ENCODE measurements at regions not wholly inside any gene's neighbourhood (a gene's known extent, or its start where the extent isn't known, plus 50 kb on each side); places are given as distances from the start of the nearest gene placed in this dataset.

- ATAC-seq (peak; percentile 52), DNase-seq (no peak)
These were observed 54.4 kb upstream of the IRF2 start for GRCh38 chr4:184528713-184529112.

GRCh38 chr4:184528051-184528450 is 53.7 kb upstream of the IRF2 start:
- no peak for ATAC-seq
- DNase-seq = no peak

GRCh38 chr4:184526228-184526627 is 51.9 kb upstream of the IRF2 start:
- ATAC-seq (no peak), DNase-seq (no peak)
